ENCODE measurements at regions not wholly inside any gene's neighbourhood (a gene's known extent, or its start where the extent isn't known, plus 50 kb on each side); places are given as distances from the start of the nearest gene placed in this dataset.

DNA sequence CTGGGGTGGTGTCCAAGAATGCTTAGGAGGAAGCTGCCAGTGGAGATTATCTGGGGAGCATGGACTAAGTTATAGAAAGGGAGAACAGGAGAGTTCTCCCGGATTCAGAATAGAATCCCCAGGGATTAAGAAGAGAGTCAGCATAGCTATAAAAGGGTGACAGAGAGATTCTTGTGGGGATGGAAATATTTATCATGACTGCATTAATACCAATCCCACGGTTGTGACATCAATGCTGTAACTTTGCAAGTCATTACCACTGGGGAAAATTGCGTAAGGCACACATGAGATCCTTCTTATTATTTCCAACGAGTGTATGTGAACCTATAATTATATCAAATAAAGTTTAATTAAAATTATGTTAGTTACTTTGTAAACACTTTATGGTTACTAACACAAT lies 447.9 kb upstream of the TMEM132C start:
- H3K27ac ChIP-seq = no peak overlapping the region
- TF ChIP-seq, protein P1, sequence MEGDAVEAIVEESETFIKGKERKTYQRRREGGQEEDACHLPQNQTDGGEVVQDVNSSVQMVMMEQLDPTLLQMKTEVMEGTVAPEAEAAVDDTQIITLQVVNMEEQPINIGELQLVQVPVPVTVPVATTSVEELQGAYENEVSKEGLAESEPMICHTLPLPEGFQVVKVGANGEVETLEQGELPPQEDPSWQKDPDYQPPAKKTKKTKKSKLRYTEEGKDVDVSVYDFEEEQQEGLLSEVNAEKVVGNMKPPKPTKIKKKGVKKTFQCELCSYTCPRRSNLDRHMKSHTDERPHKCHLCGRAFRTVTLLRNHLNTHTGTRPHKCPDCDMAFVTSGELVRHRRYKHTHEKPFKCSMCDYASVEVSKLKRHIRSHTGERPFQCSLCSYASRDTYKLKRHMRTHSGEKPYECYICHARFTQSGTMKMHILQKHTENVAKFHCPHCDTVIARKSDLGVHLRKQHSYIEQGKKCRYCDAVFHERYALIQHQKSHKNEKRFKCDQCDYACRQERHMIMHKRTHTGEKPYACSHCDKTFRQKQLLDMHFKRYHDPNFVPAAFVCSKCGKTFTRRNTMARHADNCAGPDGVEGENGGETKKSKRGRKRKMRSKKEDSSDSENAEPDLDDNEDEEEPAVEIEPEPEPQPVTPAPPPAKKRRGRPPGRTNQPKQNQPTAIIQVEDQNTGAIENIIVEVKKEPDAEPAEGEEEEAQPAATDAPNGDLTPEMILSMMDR (conservative IDR thresholded peaks at IDR 0.05) = no peak

DNA sequence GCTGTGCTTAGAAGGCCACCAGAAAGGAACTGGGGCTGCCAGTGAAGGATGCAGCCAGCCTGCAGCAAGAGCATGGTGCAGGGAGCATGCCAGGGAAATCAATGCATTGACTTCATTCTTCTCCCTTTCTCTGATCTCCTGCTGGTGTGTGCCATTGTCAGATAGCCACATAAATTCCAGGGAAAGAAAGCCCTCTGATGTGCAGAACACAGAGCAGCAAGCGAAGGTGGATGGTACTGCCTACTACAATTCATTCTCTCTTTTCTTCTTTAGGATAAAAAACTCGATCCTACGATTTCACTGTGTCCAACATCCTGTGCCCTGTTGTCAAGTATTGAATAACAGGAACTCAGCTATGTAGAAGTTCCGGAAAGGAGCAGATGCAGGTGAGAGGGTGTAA lies 446.7 kb upstream of the TMEM132C start:
- TF ChIP-seq, protein P1 (conservative IDR thresholded peaks at IDR 0.05) = no peak
- H3K27ac ChIP-seq = no peak overlapping the region

DNA sequence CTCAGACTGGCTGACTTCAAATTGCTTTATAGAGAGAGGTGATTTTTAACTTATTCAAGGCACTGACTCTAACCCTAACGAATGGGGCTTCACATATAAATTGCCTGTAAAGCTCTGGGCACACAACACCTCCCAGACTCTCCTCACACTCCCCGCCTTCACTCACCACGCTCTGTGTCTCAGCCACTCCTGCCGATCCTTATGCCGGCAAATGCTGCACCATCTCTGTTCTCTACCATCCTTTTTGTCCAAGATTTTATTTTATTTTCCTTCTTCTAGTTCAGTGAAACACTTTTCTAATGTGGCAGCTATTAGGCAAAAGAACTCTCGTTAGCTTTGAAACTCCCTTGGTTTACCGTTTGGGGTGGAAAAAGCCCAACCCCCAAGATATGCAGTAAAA lies 446.1 kb upstream of the TMEM132C start:
- H3K27ac ChIP-seq = no peak overlapping the region
- TF ChIP-seq, protein P1 (conservative IDR thresholded peaks at IDR 0.05) = no peak

DNA sequence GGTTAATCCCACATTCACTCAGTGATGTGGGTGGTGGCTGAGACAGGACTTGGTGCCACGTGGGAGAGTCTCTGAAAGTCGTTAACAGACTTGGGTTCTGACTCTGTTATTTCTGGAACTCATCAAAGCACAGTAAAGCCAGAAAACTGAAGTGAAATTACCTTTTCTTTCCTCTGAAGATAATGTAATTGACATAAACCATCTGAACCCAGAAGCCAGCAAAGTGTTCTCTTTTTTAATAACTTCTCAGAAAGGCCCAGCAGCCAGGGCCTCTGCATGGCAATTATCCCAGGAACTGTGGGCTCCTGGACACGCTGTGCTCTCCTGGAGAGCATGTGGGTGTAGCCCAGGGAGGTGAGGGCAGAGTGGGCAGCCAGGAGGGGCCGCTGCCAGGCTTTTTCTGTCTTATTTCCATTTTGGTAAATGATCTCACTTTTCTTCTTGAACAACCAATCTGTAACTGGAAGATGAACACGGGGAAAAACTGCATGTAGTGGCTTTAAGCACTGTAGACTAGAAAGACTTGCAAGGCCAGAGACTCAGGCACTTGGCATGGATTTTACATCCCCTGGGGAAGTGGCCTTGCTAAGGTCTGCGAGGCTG lies 444.1 kb upstream of the TMEM132C start:
- TF ChIP-seq, protein P1 (conservative IDR thresholded peaks at IDR 0.05) = no peak
- H3K27ac ChIP-seq = no peak overlapping the region

DNA sequence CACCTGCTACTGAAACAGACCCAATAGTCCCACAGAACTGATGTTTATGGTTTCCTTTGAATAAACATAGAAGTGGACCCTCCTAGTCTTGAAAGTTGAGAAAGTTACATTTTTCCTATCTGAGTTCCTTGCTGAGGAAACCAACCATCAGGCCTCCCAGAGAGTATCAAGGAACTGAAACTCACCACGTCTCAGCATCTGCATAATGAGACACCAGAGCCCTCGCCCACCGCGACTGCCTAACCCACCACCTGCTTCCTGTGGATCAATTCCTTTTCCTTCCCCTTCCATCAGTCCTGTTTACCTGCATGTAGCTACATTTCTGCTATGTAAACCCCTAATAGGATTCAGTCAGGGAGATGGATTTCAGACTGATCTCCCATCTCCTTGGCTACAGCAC lies 443.2 kb upstream of the TMEM132C start:
- TF ChIP-seq, protein P1 (conservative IDR thresholded peaks at IDR 0.05) = no peak
- H3K27ac ChIP-seq = no peak overlapping the region

DNA sequence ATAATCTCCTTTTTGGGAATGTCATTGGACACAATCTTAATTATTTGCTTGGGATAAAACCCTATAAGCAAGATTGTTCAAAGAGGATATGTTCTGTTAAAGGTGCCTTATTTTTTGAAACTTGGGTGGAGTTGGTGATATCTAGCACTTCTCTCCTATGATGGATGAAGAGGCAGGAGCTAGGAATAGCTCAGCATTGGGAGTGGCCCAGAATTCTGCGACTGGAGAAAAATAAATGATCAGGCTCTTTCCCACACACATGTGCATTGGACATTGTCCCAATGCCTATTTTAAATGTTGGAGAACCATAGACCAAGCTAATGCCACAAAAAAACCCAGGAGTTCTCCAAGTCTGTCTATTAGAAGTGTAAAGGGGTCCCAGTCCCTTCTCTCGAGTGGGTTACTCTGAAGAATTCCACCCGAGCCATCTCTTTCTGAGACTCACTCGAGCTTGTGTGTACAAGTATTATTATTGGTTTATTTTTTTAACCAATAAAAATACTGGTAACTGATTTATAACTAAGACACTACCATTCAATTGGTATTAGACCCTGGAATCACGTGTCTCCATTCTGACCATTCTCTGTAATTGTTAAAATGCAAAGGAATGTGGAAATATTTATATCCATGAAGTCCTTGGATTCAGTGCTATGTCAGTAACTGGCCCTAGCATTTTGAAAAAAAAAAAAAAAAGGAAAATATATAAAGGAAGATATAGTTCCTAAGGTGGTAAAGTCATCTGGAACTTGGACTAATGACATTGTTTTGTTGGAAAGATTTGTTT lies 437.5 kb upstream of the TMEM132C start:
- H3K27ac ChIP-seq = no peak overlapping the region
- TF ChIP-seq, protein P1 (conservative IDR thresholded peaks at IDR 0.05) = no peak

DNA sequence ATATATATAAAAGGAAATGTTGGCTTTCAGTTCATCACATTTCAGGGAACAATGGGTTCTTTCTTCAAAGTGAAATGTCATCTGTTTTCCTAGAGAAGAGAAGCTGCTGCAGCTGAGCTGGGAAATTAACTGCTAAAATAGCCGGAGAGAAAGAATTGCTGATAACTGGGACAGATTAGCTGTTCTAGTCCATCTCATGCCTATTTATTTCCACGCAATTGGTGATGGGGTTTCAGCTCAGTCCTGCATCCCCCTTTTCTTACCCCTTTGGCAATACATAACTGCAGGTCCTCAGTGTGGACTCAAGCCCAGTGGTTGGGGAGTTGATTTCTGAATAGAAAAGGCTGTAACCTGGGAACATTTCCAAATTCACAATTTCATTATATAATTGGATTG lies 436.9 kb upstream of the TMEM132C start:
- TF ChIP-seq, protein P1 (conservative IDR thresholded peaks at IDR 0.05) = no peak
- no peak overlapping the region for H3K27ac ChIP-seq

All from VCaP (cell line).